Esophagus muscularis mucosa (tissue), 4 donors: ENCODE measurements at regions not wholly inside any gene's neighbourhood (a gene's known extent, or its start where the extent isn't known, plus 50 kb on each side); places are given as distances from the start of the nearest gene placed in this dataset.

Source experiments
- EP300 ChIP-seq: sonication (generic); formaldehyde crosslinking; IDR thresholded peaks from one replicate; pipeline ENCODE4 v1.6.1; 2017; ENCODE audit warnings: antibody characterized with exemption
- POLR2A ChIP-seq: fragments of 450-650 bp; IDR thresholded peaks from one replicate; pipeline ENCODE4 v1.6.1; 2017; ENCODE audit warnings: antibody characterized with exemption, moderate library complexity, mild to moderate bottlenecking, low read depth
- POLR2AphosphoS5 ChIP-seq, 2 donors: sonication (generic); formaldehyde crosslinking; IDR thresholded peaks; one replicate each; pipeline ENCODE4 v1.6.1; 2017; ENCODE audit warnings: antibody characterized with exemption in 2 of 2
- TF ChIP-seq, protein P1 (sequence below), 3 experiments: fragments of 200-600 bp in 2 of 3; fragments of 450-650 bp in 1 of 3; sonication (generic) in 2 of 3; IDR thresholded peaks; one replicate each; pipeline ENCODE4 v1.5.1; 2017 to 2019; ENCODE audit warnings: antibody characterized with exemption in 3 of 3, mild to moderate bottlenecking in 2 of 3, moderate library complexity in 1 of 3

DNA sequence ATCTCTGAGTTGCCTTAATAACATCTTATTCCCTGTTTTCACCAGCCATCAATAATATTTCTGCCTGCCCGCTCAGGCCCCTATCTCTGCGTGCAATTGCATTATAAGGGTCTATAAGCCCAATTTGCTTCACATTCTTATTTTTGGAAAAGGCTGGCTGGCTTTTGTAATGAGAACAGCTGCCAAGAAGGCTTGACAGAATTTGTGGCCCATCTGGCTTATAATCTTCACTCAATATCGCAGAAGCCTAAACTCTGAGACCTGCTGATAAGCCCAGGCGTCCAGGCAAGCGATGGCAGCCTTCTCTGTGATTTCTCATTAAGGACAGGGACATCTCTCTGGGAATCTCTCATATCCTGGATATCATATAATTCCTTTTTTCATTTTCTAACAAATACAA lies 1618.6 kb upstream of the CELF4 start:
- TF ChIP-seq, protein P1, sequence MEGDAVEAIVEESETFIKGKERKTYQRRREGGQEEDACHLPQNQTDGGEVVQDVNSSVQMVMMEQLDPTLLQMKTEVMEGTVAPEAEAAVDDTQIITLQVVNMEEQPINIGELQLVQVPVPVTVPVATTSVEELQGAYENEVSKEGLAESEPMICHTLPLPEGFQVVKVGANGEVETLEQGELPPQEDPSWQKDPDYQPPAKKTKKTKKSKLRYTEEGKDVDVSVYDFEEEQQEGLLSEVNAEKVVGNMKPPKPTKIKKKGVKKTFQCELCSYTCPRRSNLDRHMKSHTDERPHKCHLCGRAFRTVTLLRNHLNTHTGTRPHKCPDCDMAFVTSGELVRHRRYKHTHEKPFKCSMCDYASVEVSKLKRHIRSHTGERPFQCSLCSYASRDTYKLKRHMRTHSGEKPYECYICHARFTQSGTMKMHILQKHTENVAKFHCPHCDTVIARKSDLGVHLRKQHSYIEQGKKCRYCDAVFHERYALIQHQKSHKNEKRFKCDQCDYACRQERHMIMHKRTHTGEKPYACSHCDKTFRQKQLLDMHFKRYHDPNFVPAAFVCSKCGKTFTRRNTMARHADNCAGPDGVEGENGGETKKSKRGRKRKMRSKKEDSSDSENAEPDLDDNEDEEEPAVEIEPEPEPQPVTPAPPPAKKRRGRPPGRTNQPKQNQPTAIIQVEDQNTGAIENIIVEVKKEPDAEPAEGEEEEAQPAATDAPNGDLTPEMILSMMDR (IDR thresholded peaks at IDR 0.05) = no peak
- TF ChIP-seq POLR2AphosphoS5 (IDR thresholded peaks at IDR 0.05) = no peak
- TF ChIP-seq POLR2A = no peak
- no peak for TF ChIP-seq EP300
